ENCODE measurements at regions not wholly inside any gene's neighbourhood (a gene's known extent, or its start where the extent isn't known, plus 50 kb on each side); places are given as distances from the start of the nearest gene placed in this dataset.

- Histone ChIP-seq H3K4me1 (no peaks in the 10 kb centered on the region), H3K36me3 (no peaks in the 10 kb centered on the region), H3K9me3 (no peaks in the 10 kb centered on the region), H3K27me3 (peaks cover 7% of the 10 kb centered on the region), H3K4me3 (no peak overlapping the region), H3K27ac (no peak overlapping the region)
- no peak for DNase-seq
- WGBS, 2 donors (ENCODE audit: low coverage in 1 of 2): 63% methylated on average over 1 of the region's 1 CpG; no CpG with 5 or more reads in 1 of the 2 donors
- intact Hi-C loops (cut with DNase I; ENCODE audit: low total_unique reads) (no loop called here), in situ Hi-C loops (cut with MboI; ENCODE audit: low pct_ligation_motif_present in 1 of 4, low pct_unique_long_range_greater_than_20kb in 1 of 4, low sequenced_read_pairs in 3 of 4) (no loop called here)
- TF ChIP-seq CTCF (IDR thresholded peaks at IDR 0.05) (no peak), POLR2A (IDR thresholded peaks at IDR 0.05) (no peak), EP300 (IDR thresholded peaks at IDR 0.05; ENCODE audit: low read depth) (no peak), POLR2AphosphoS5 (IDR thresholded peaks at IDR 0.05) (no peak)
Observed at GRCh38 chr15:57902155-57902554, 163.4 kb downstream of the ALDH1A2 start.

Data from transverse colon (tissue), 4 donors.